H9 (cell line): ENCODE measurements at regions not wholly inside any gene's neighbourhood (a gene's known extent, or its start where the extent isn't known, plus 50 kb on each side); places are given as distances from the start of the nearest gene placed in this dataset.

Source experiments
- DNase-seq: peaks from one replicate; pipeline ENCODE4 v3.0.0-alpha.2; 2017
- H2AFZ ChIP-seq: one replicate; pipeline ENCODE4 v1.6.1; 2013; ENCODE audit warnings: mild to moderate bottlenecking, low read length, control low read depth, moderate library complexity
- H2AK5ac ChIP-seq: 2 replicates; pipeline ENCODE4 v1.6.1; 2013; ENCODE audit warnings: low read length, control low read depth, mixed read lengths; ENCODE audit not compliant: insufficient read length
- H2BK120ac ChIP-seq: one replicate; pipeline ENCODE4 v1.6.1; 2013; ENCODE audit warnings: low read depth, mild to moderate bottlenecking, low read length, control low read depth, inconsistent platforms; ENCODE audit not compliant: poor library complexity, severe bottlenecking
- H2BK12ac ChIP-seq: 2 replicates; pipeline ENCODE4 v1.6.1; 2013; ENCODE audit warnings: low read length, control low read depth, mixed read lengths, low read depth; ENCODE audit not compliant: insufficient read length
- H2BK15ac ChIP-seq: 2 replicates; pipeline ENCODE4 v1.6.1; 2013; ENCODE audit warnings: low read depth, low read length, control low read depth
- H2BK20ac ChIP-seq: one replicate; pipeline ENCODE4 v1.6.1; 2013; ENCODE audit warnings: low read depth, mild to moderate bottlenecking, low read length, control low read depth, inconsistent platforms; ENCODE audit not compliant: poor library complexity, severe bottlenecking
- H2BK5ac ChIP-seq: 2 replicates; pipeline ENCODE4 v1.6.1; 2013; ENCODE audit warnings: low read length, control low read depth, mixed read lengths; ENCODE audit not compliant: insufficient read length
- H3K14ac ChIP-seq: 2 replicates; pipeline ENCODE4 v1.6.1; 2013; ENCODE audit warnings: low read length, control low read depth; ENCODE audit not compliant: insufficient read depth
- H3K18ac ChIP-seq: 2 replicates; pipeline ENCODE4 v1.6.1; 2013; ENCODE audit warnings: low read depth, mild to moderate bottlenecking, mixed read lengths, low read length, control low read depth; ENCODE audit not compliant: insufficient read length
- H3K23ac ChIP-seq: 2 replicates; pipeline ENCODE4 v1.6.1; 2013; ENCODE audit warnings: low read length, control low read depth, mixed read lengths, low read depth; ENCODE audit not compliant: insufficient read length
- H3K23me2 ChIP-seq: 2 replicates; pipeline ENCODE4 v1.6.1; 2013; ENCODE audit warnings: low read depth, mild to moderate bottlenecking, mixed read lengths, low read length, control low read depth; ENCODE audit not compliant: insufficient read length, poor library complexity, severe bottlenecking
- H3K27ac ChIP-seq: 2 replicates; pipeline ENCODE4 v1.5.1; 2013; ENCODE audit warnings: low read length, control low read depth, mixed read lengths, low read depth; ENCODE audit not compliant: insufficient read length
- H3K27me3 ChIP-seq: 2 replicates; pipeline ENCODE4 v1.6.1; 2013; ENCODE audit warnings: low read length, control low read depth, inconsistent platforms; ENCODE audit not compliant: insufficient read depth
- H3K4ac ChIP-seq: 2 replicates; pipeline ENCODE4 v1.6.1; 2013; ENCODE audit warnings: low read depth, mild to moderate bottlenecking, control low read depth, inconsistent platforms, low read length, moderate library complexity
- H3K4me1 ChIP-seq: 2 replicates; pipeline ENCODE4 v1.6.1; 2013; ENCODE audit warnings: low read length, control low read depth, inconsistent platforms; ENCODE audit not compliant: insufficient read depth
- H3K4me2 ChIP-seq: 2 replicates; pipeline ENCODE4 v1.6.1; 2013; ENCODE audit warnings: low read length, control low read depth, mixed read lengths; ENCODE audit not compliant: insufficient read length, insufficient read depth
- H3K56ac ChIP-seq: 2 replicates; pipeline ENCODE4 v1.6.1; 2013; ENCODE audit warnings: low read depth, mild to moderate bottlenecking, mixed read lengths, low read length, control low read depth; ENCODE audit not compliant: insufficient read length
- H3K79me1 ChIP-seq: 2 replicates; pipeline ENCODE4 v1.6.1; 2013; ENCODE audit warnings: low read depth, mild to moderate bottlenecking, moderate library complexity, low read length, control low read depth, inconsistent platforms; ENCODE audit not compliant: insufficient read depth, poor library complexity, severe bottlenecking
- H3K79me2 ChIP-seq: 2 replicates; pipeline ENCODE4 v1.6.1; 2013; ENCODE audit warnings: low read length, control low read depth, inconsistent platforms; ENCODE audit not compliant: insufficient read depth
- H3K9ac ChIP-seq: 2 replicates; pipeline ENCODE4 v1.6.1; 2013; ENCODE audit warnings: low read length, control low read depth, mixed read lengths; ENCODE audit not compliant: insufficient read length; ENCODE audit errors: extremely low read depth
- H3K9me3 ChIP-seq: one replicate; pipeline ENCODE4 v1.6.1; 2013; ENCODE audit warnings: low read depth, low read length, inconsistent platforms; ENCODE audit not compliant: control insufficient read depth
- H3T11ph ChIP-seq: one replicate; pipeline ENCODE4 v1.6.1; 2013; ENCODE audit warnings: mild to moderate bottlenecking, low read length, control low read depth, inconsistent platforms
- H4K20me1 ChIP-seq: one replicate; pipeline ENCODE4 v1.6.1; 2013; ENCODE audit not compliant: control insufficient read depth, insufficient read length, insufficient read depth
- H4K5ac ChIP-seq: 2 replicates; pipeline ENCODE4 v1.6.1; 2013; ENCODE audit warnings: low read depth, mild to moderate bottlenecking, mixed read lengths, low read length, control low read depth; ENCODE audit not compliant: insufficient read length
- H4K8ac ChIP-seq: replicated peaks from 2 replicates; pipeline ENCODE4 v1.6.1; 2013; ENCODE audit warnings: low read length, control low read depth, mixed read lengths, low read depth; ENCODE audit not compliant: insufficient read length
- H4K91ac ChIP-seq: 2 replicates; pipeline ENCODE4 v1.6.1; 2013; ENCODE audit warnings: low read depth, mild to moderate bottlenecking, moderate library complexity, mixed read lengths, low read length, control low read depth; ENCODE audit not compliant: insufficient read length
- H3K27ac Mint-ChIP-seq, 3 experiments: 2 replicates in 2 of 3; 3 replicates in 1 of 3; pipeline ENCODE4 v1.8.0; 2020 to 2021; ENCODE audit warnings: mixed read lengths in 3 of 3, mild to moderate bottlenecking in 1 of 3, moderate library complexity in 1 of 3
- H3K27me3 Mint-ChIP-seq: 2 replicates; pipeline ENCODE4 v1.8.0; 2021; ENCODE audit warnings: low read depth, mild to moderate bottlenecking, moderate library complexity, mixed read lengths
- H3K36me3 Mint-ChIP-seq, 3 experiments: 2 replicates in 2 of 3; 3 replicates in 1 of 3; pipeline ENCODE4 v1.8.0; 2020 to 2021; ENCODE audit warnings: low read depth in 3 of 3, mixed read lengths in 3 of 3; ENCODE audit not compliant: insufficient read depth in 1 of 3
- H3K4me1 Mint-ChIP-seq, 2 experiments: 2 replicates each; pipeline ENCODE4 v1.8.0; 2020; ENCODE audit warnings: mixed read lengths in 2 of 2
- H3K4me3 Mint-ChIP-seq, 2 experiments: 2 replicates in 1 of 2; 3 replicates in 1 of 2; pipeline ENCODE4 v1.8.0; 2020 to 2021; ENCODE audit warnings: mild to moderate bottlenecking in 2 of 2, mixed read lengths in 2 of 2, moderate library complexity in 1 of 2
- H3K9me3 Mint-ChIP-seq, 2 experiments: 2 replicates in 1 of 2; 3 replicates in 1 of 2; pipeline ENCODE4 v1.8.0; 2020; ENCODE audit warnings: mild to moderate bottlenecking in 2 of 2, mixed read lengths in 2 of 2, moderate library complexity in 1 of 2
- WGBS: extraction: QIAGEN DNeasy Blood & Tissue Kit; methylation state at CpG from one replicate; pipeline ENCODE4 v1.1.7; 2013; ENCODE audit warnings: missing lambda C conversion rate, low lambda C conversion rate, mixed read lengths; ENCODE audit not compliant: insufficient read length; ENCODE audit errors: extremely low coverage; 5-methylcytosine and 5-hydroxymethylcytosine counted together
- TF ChIP-seq, protein P1 (sequence below): fragments of 200-600 bp; sonication (generic); conservative IDR thresholded peaks from 3 replicates; pipeline ENCODE4 v1.8.0; 2021; ENCODE audit warnings: antibody characterized with exemption, mild to moderate bottlenecking

DNA sequence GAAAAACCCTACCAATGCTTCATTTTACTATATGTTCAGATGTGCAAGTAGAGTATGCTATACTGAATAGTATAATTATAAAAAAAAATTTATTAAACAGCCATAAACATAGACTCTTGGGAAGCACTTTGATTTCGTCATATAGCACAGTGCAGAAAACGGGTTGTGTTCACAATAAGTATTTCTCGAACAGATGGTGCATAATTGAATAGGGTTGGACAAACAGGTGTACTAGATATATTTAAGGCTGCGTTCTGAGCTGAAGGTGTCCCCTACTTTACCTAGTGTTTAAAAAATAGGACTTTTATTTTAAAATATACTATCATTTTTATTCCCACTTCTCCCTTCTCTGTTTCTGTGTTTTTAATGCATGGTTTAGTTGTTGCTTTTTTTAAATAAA is 841.5 kb downstream of the ANKRD7 start:
- H3K9me3 ChIP-seq = no peaks in the 10 kb centered on the region
- H3K4me1 ChIP-seq = no peaks in the 10 kb centered on the region
- no peak overlapping the region for H2BK12ac ChIP-seq
- no peak overlapping the region for H2BK15ac ChIP-seq
- H4K20me1 ChIP-seq = no peaks in the 10 kb centered on the region
- H3K23ac ChIP-seq = no peak overlapping the region
- H3K27ac ChIP-seq = no peak overlapping the region
- H2AFZ ChIP-seq = no peak overlapping the region
- H3K36me3 Mint-ChIP-seq = no peaks in the 10 kb centered on the region
- H2BK20ac ChIP-seq = no peak overlapping the region
- no peaks in the 10 kb centered on the region for H3K23me2 ChIP-seq
- no peaks in the 10 kb centered on the region for H3K79me2 ChIP-seq
- H3K56ac ChIP-seq = no peak overlapping the region
- no peak overlapping the region for H2BK120ac ChIP-seq
- H4K91ac ChIP-seq = no peak overlapping the region
- H3K14ac ChIP-seq = no peak overlapping the region
- WGBS = no CpG with 5 or more reads among the region's 4 CpGs
- H3K4me3 Mint-ChIP-seq = no peak overlapping the region
- DNase-seq = no peak
- no peak overlapping the region for H3T11ph ChIP-seq
- H3K27ac Mint-ChIP-seq = no peak overlapping the region
- no peak overlapping the region for H3K18ac ChIP-seq
- no peak overlapping the region for H4K5ac ChIP-seq
- no peak overlapping the region for H3K4me2 ChIP-seq
- no peak overlapping the region for H2BK5ac ChIP-seq
- H3K4me1 Mint-ChIP-seq = peaks cover 7 to 13% of the 10 kb centered on the region in 2 experiments
- H3K27me3 ChIP-seq = no peaks in the 10 kb centered on the region
- H3K9ac ChIP-seq = no peak overlapping the region
- H2AK5ac ChIP-seq = no peak overlapping the region
- H3K79me1 ChIP-seq = no peaks in the 10 kb centered on the region
- TF ChIP-seq, protein P1, sequence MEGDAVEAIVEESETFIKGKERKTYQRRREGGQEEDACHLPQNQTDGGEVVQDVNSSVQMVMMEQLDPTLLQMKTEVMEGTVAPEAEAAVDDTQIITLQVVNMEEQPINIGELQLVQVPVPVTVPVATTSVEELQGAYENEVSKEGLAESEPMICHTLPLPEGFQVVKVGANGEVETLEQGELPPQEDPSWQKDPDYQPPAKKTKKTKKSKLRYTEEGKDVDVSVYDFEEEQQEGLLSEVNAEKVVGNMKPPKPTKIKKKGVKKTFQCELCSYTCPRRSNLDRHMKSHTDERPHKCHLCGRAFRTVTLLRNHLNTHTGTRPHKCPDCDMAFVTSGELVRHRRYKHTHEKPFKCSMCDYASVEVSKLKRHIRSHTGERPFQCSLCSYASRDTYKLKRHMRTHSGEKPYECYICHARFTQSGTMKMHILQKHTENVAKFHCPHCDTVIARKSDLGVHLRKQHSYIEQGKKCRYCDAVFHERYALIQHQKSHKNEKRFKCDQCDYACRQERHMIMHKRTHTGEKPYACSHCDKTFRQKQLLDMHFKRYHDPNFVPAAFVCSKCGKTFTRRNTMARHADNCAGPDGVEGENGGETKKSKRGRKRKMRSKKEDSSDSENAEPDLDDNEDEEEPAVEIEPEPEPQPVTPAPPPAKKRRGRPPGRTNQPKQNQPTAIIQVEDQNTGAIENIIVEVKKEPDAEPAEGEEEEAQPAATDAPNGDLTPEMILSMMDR = no peak
- H3K9me3 Mint-ChIP-seq = no peaks in the 10 kb centered on the region
- H3K4ac ChIP-seq = no peak overlapping the region
- no peaks in the 10 kb centered on the region for H3K27me3 Mint-ChIP-seq
- no peak overlapping the region for H4K8ac ChIP-seq
